GM23338 (cell line): ENCODE measurements at regions not wholly inside any gene's neighbourhood (a gene's known extent, or its start where the extent isn't known, plus 50 kb on each side); places are given as distances from the start of the nearest gene placed in this dataset.
A peak's percentile ranks its signal among the peaks of the same experiment; 100 is the strongest.

Experiments
- ATAC-seq: fragments of 200-7000 bp; cut with Tn5 transposase; 3 replicates; pipeline ENCODE4 v1.9.1; 2020
- DNase-seq: peaks from one replicate; pipeline ENCODE4 v3.0.0-alpha.2; 2015; ENCODE audit warnings: low spot score
- H2AFZ ChIP-seq: fragments of 200-600 bp; sonication (generic); 2 replicates; pipeline ENCODE4 v1.8.0; 2016; ENCODE audit warnings: antibody characterized with exemption, mild to moderate bottlenecking, moderate library complexity
- H3F3A ChIP-seq: fragments of 200-600 bp; sonication (generic); replicated peaks from 2 replicates; pipeline ENCODE4 v1.8.0; 2017; ENCODE audit warnings: antibody characterized with exemption, mixed run types, low read depth
- H3K27ac ChIP-seq: fragments of 200-600 bp; sonication (generic); 2 replicates; pipeline ENCODE4 v1.6.1; 2016; ENCODE audit warnings: low read depth
- H3K27me3 ChIP-seq: fragments of 200-600 bp; sonication (generic); 2 replicates; pipeline ENCODE4 v1.8.0; 2016; ENCODE audit warnings: mild to moderate bottlenecking, mixed run types, moderate library complexity; ENCODE audit not compliant: insufficient read depth
- H3K36me3 ChIP-seq: fragments of 200-600 bp; sonication (generic); 2 replicates; pipeline ENCODE4 v1.8.0; 2016; ENCODE audit warnings: mild to moderate bottlenecking; ENCODE audit not compliant: insufficient read depth
- H3K4me1 ChIP-seq: fragments of 200-600 bp; sonication (generic); 2 replicates; pipeline ENCODE4 v1.8.0; 2016; ENCODE audit warnings: mild to moderate bottlenecking, moderate library complexity; ENCODE audit not compliant: insufficient read depth
- H3K4me2 ChIP-seq: fragments of 200-600 bp; sonication (generic); 2 replicates; pipeline ENCODE4 v1.7.1; 2017; ENCODE audit warnings: mixed run types
- H3K4me3 ChIP-seq: fragments of 200-600 bp; sonication (generic); 2 replicates; pipeline ENCODE4 v1.6.1; 2016; ENCODE audit warnings: mixed run types
- H3K79me2 ChIP-seq: fragments of 200-600 bp; sonication (generic); replicated peaks from 2 replicates; pipeline ENCODE4 v1.8.0; 2017; ENCODE audit warnings: mild to moderate bottlenecking; ENCODE audit not compliant: insufficient read depth
- H3K9me2 ChIP-seq: fragments of 200-600 bp; sonication (generic); 2 replicates; pipeline ENCODE4 v1.8.0; 2017; ENCODE audit not compliant: insufficient read depth
- H4K20me1 ChIP-seq: fragments of 200-600 bp; sonication (generic); replicated peaks from 2 replicates; pipeline ENCODE4 v1.8.0; 2017; ENCODE audit warnings: mild to moderate bottlenecking; ENCODE audit not compliant: insufficient read depth
- H3K27ac Mint-ChIP-seq: 2 replicates; pipeline ENCODE4 v1.8.0; 2020; ENCODE audit warnings: inconsistent platforms, mild to moderate bottlenecking, moderate library complexity, mixed read lengths
- H3K27me3 Mint-ChIP-seq: 3 replicates; pipeline ENCODE4 v1.8.0; 2022; ENCODE audit warnings: low read depth, mild to moderate bottlenecking, moderate library complexity, mixed read lengths, inconsistent platforms; ENCODE audit not compliant: insufficient read depth, poor library complexity
- H3K36me3 Mint-ChIP-seq: 3 replicates; pipeline ENCODE4 v1.8.0; 2021; ENCODE audit warnings: low read depth, mild to moderate bottlenecking, inconsistent platforms, moderate library complexity, mixed read lengths
- H3K4me1 Mint-ChIP-seq: 3 replicates; pipeline ENCODE4 v1.8.0; 2020; ENCODE audit warnings: mild to moderate bottlenecking, inconsistent platforms, mixed read lengths
- H3K4me3 Mint-ChIP-seq: 3 replicates; pipeline ENCODE4 v1.8.0; 2021; ENCODE audit warnings: moderate library complexity, mild to moderate bottlenecking, inconsistent platforms, mixed read lengths
- H3K9me3 Mint-ChIP-seq: 3 replicates; pipeline ENCODE4 v1.8.0; 2020; ENCODE audit warnings: moderate library complexity, mild to moderate bottlenecking, inconsistent platforms, mixed read lengths
- CREB1 ChIP-seq: fragments of 250-450 bp; sonication (Bioruptor Pico); IDR thresholded peaks from 2 replicates; pipeline ENCODE4 v1.5.0; 2020; ENCODE audit warnings: low read depth, mild to moderate bottlenecking, moderate library complexity
- CTCF ChIP-seq, 2 experiments: fragments of 200-600 bp in 1 of 2; sonication (generic) in 1 of 2; conservative IDR thresholded peaks; 2 replicates each; pipeline versions ENCODE4 v1.5.1 to v1.6.1; 2016 to 2017; ENCODE audit warnings: antibody characterized with exemption in 2 of 2, low read depth in 2 of 2, mild to moderate bottlenecking in 2 of 2, moderate library complexity in 1 of 2
- ETS1 ChIP-seq: IDR thresholded peaks from 2 replicates; pipeline ENCODE4 v1.6.1; 2016; ENCODE audit warnings: antibody characterized with exemption
- EZH2 ChIP-seq: fragments of 200-600 bp; sonication (generic); IDR thresholded peaks from one replicate; pipeline ENCODE4 v1.8.0; 2017; ENCODE audit warnings: antibody characterized with exemption, mild to moderate bottlenecking, low read depth; ENCODE audit not compliant: unreplicated experiment
- JUNB ChIP-seq: IDR thresholded peaks from one replicate; pipeline ENCODE4 v1.6.1; 2016; ENCODE audit warnings: antibody characterized with exemption; ENCODE audit not compliant: unreplicated experiment
- NANOG ChIP-seq: IDR thresholded peaks from 2 replicates; pipeline ENCODE4 v1.6.1; 2016; ENCODE audit warnings: antibody characterized with exemption, borderline replicate concordance
- POLR2AphosphoS5 ChIP-seq: IDR thresholded peaks from 2 replicates; pipeline ENCODE4 v1.6.1; 2016; ENCODE audit warnings: antibody characterized with exemption, low read depth
- STAT1 ChIP-seq: IDR thresholded peaks from one replicate; pipeline ENCODE4 v1.6.1; 2016; ENCODE audit warnings: antibody characterized with exemption; ENCODE audit not compliant: unreplicated experiment
- ZNF114 ChIP-seq: fragments of 250-450 bp; sonication (Bioruptor Pico); IDR thresholded peaks from 2 replicates; pipeline ENCODE4 v1.5.0; 2020; ENCODE audit warnings: mild to moderate bottlenecking, moderate library complexity
- ZNF331 ChIP-seq: fragments of 250-450 bp; sonication (Bioruptor Pico); IDR thresholded peaks from 2 replicates; pipeline ENCODE4 v1.5.0; 2020; ENCODE audit warnings: low read depth, mild to moderate bottlenecking, moderate library complexity

- Mint-ChIP-seq H3K4me1 (peaks cover 12% of the 10 kb centered on the region), H3K27me3 (no peaks in the 10 kb centered on the region), H3K36me3 (no peaks in the 10 kb centered on the region), H3K4me3 (no peak overlapping the region), H3K27ac (no peak overlapping the region), H3K9me3 (no peaks in the 10 kb centered on the region)
- no peaks in the 10 kb centered on the region for H3K79me2 ChIP-seq
- H2AFZ ChIP-seq = no peak overlapping the region
- no peak overlapping the region for H3K27ac ChIP-seq
- no peaks in the 10 kb centered on the region for H4K20me1 ChIP-seq
- ATAC-seq (no peak), DNase-seq (no peak)
- no peaks in the 10 kb centered on the region for H3K9me2 ChIP-seq
- no peak overlapping the region for H3K4me3 ChIP-seq
- no peaks in the 10 kb centered on the region for H3F3A ChIP-seq
- no peaks in the 10 kb centered on the region for H3K27me3 ChIP-seq
- no peak overlapping the region for H3K4me2 ChIP-seq
- TF ChIP-seq EZH2 (no peak), CTCF (conservative IDR thresholded peaks at IDR 0.05; ENCODE audit: low read depth in 2 of 2) (no peak), ETS1 (no peak), ZNF331 (CRISPR knock-in tag) (no peak), JUNB (no peak), ZNF114 (CRISPR knock-in tag) (no peak), CREB1 (CRISPR knock-in tag) (no peak)
- H3K4me1 ChIP-seq = no peaks in the 10 kb centered on the region
- H3K36me3 ChIP-seq = no peaks in the 10 kb centered on the region
These were observed 339.4 kb upstream of the SNX7 start for GRCh38 chr1:98322086-98322485.

GRCh38 chr1:98321191-98321590 is 340.3 kb upstream of the SNX7 start:
- no peaks in the 10 kb centered on the region for H3K4me1 ChIP-seq
- H3F3A ChIP-seq = no peaks in the 10 kb centered on the region
- H3K4me3 ChIP-seq = no peak overlapping the region
- H3K36me3 Mint-ChIP-seq = no peaks in the 10 kb centered on the region
- peaks cover 12% of the 10 kb centered on the region for H3K4me1 Mint-ChIP-seq
- no peaks in the 10 kb centered on the region for H3K36me3 ChIP-seq
- ATAC-seq = no peak
- no peak overlapping the region for H3K27ac Mint-ChIP-seq
- H3K27ac ChIP-seq = no peak overlapping the region
- H3K27me3 Mint-ChIP-seq = no peaks in the 10 kb centered on the region
- no peak for DNase-seq
- H3K9me3 Mint-ChIP-seq = no peaks in the 10 kb centered on the region
- no peak overlapping the region for H3K4me3 Mint-ChIP-seq
- no peaks in the 10 kb centered on the region for H3K79me2 ChIP-seq
- no peak for TF ChIP-seq ZNF331 (CRISPR knock-in tag)
- no peak for TF ChIP-seq JUNB
- TF ChIP-seq CREB1 (CRISPR knock-in tag) = no peak
- no peaks in the 10 kb centered on the region for H3K9me2 ChIP-seq
- H2AFZ ChIP-seq = no peak overlapping the region
- H3K4me2 ChIP-seq = no peak overlapping the region
- H3K27me3 ChIP-seq = no peaks in the 10 kb centered on the region
- H4K20me1 ChIP-seq = no peaks in the 10 kb centered on the region

- H3K27me3 ChIP-seq = no peaks in the 10 kb centered on the region
- H3K4me3 ChIP-seq = no peak overlapping the region
- no peaks in the 10 kb centered on the region for H3K79me2 ChIP-seq
- no peaks in the 10 kb centered on the region for H3K4me1 ChIP-seq
- no peaks in the 10 kb centered on the region for H3K4me1 Mint-ChIP-seq
- H3K27ac ChIP-seq = no peak overlapping the region
- no peaks in the 10 kb centered on the region for H3K9me2 ChIP-seq
- no peaks in the 10 kb centered on the region for H3K36me3 ChIP-seq
- H4K20me1 ChIP-seq = no peaks in the 10 kb centered on the region
- ATAC-seq (no peak), DNase-seq (no peak)
- H3F3A ChIP-seq = no peaks in the 10 kb centered on the region
- H2AFZ ChIP-seq = peak overlapping the region; percentile 25; the same call in 1 of the 2 replicates
- no peak overlapping the region for H3K4me3 Mint-ChIP-seq
- no peak overlapping the region for H3K4me2 ChIP-seq
- no peaks in the 10 kb centered on the region for H3K9me3 Mint-ChIP-seq
- H3K36me3 Mint-ChIP-seq = no peaks in the 10 kb centered on the region
- H3K27me3 Mint-ChIP-seq = no peaks in the 10 kb centered on the region
- H3K27ac Mint-ChIP-seq = no peak overlapping the region
- TF ChIP-seq ZNF331 (CRISPR knock-in tag) (no peak), STAT1 (no peak), EZH2 (no peak), POLR2AphosphoS5 (no peak), NANOG (no peak), JUNB (no peak), CTCF (conservative IDR thresholded peaks at IDR 0.05; ENCODE audit: low read depth in 2 of 2) (no peak)
These were observed 345.1 kb upstream of the SNX7 start for GRCh38 chr1:98316286-98316905.
